CD4-positive, alpha-beta T cell (primary cell): ENCODE measurements at regions not wholly inside any gene's neighbourhood (a gene's known extent, or its start where the extent isn't known, plus 50 kb on each side); places are given as distances from the start of the nearest gene placed in this dataset.

Source experiments
- ATAC-seq: fragments of 200-7000 bp; cut with Tn5 transposase; one replicate; pipeline ENCODE4 v1.10.0; 2022; ENCODE audit warnings: mild to moderate bottlenecking; ENCODE audit not compliant: poor library complexity
- CTCF ChIA-PET: fragments of 350-600 bp; sonication (Branson Sonifier 250); formaldehyde crosslinking; loops from one replicate; lab custom pipeline; 2021; ENCODE audit warnings: antibody characterized with exemption, inconsistent platforms; lab: Charles Lee
- POLR2A ChIA-PET: fragments of 350-600 bp; sonication (Branson Sonifier 250); formaldehyde crosslinking; loops from one replicate; lab custom pipeline; 2021; ENCODE audit warnings: antibody characterized with exemption, inconsistent platforms; lab: Charles Lee
- DNase-seq, 14 experiments: peaks; one replicate each; pipeline ENCODE4 v3.0.0-alpha.2; 2013 to 2020; ENCODE audit warnings: mixed read lengths in 2 of 14
- H3K27ac ChIP-seq, 2 donors: one replicate each; pipeline versions ENCODE4 v1.5.1 to v1.7.0; 2013; ENCODE audit warnings: low read length in 2 of 2, low read depth in 1 of 2, mild to moderate bottlenecking in 1 of 2
- H3K27me3 ChIP-seq, 2 experiments: 1 replicate in 1 of 2; 2 replicates in 1 of 2; pipeline versions ENCODE4 v1.6.1 to v1.7.0; 2013; ENCODE audit warnings: low read length in 2 of 2, control low read depth in 1 of 2, mild to moderate bottlenecking in 1 of 2, moderate library complexity in 1 of 2; ENCODE audit not compliant: insufficient read depth in 2 of 2, control insufficient read depth in 1 of 2
- H3K36me3 ChIP-seq: one replicate; pipeline ENCODE4 v1.6.1; 2013; ENCODE audit warnings: low read length, control low read depth; ENCODE audit not compliant: insufficient read depth
- H3K4me1 ChIP-seq: one replicate; pipeline ENCODE4 v1.6.1; 2013; ENCODE audit warnings: low read length, control low read depth; ENCODE audit not compliant: insufficient read depth
- H3K4me3 ChIP-seq: one replicate; pipeline ENCODE4 v1.5.1; 2013; ENCODE audit warnings: mild to moderate bottlenecking, low read length, moderate library complexity
- H3K9me3 ChIP-seq, 2 experiments: 1 replicate in 1 of 2; 2 replicates in 1 of 2; pipeline versions ENCODE4 v1.6.1 to v1.7.0; 2013; ENCODE audit warnings: low read length in 2 of 2, mild to moderate bottlenecking in 2 of 2, control low read depth in 1 of 2, moderate library complexity in 1 of 2; ENCODE audit not compliant: control insufficient read depth in 1 of 2, insufficient read depth in 1 of 2
- H3K27ac Mint-ChIP-seq: one replicate; pipeline ENCODE4 v1.8.0; 2020; ENCODE audit warnings: mixed read lengths
- H3K27me3 Mint-ChIP-seq: one replicate; pipeline ENCODE4 v1.8.0; 2021; ENCODE audit warnings: mixed read lengths
- H3K36me3 Mint-ChIP-seq: one replicate; pipeline ENCODE4 v1.8.0; 2021; ENCODE audit warnings: low read depth, mixed read lengths
- H3K4me1 Mint-ChIP-seq: one replicate; pipeline ENCODE4 v1.8.0; 2021; ENCODE audit warnings: low read depth, mixed read lengths
- H3K4me3 Mint-ChIP-seq: one replicate; pipeline ENCODE4 v1.8.0; 2020; ENCODE audit warnings: mild to moderate bottlenecking, mixed read lengths
- H3K9me3 Mint-ChIP-seq: one replicate; pipeline ENCODE4 v1.8.0; 2020; ENCODE audit warnings: mixed read lengths
- intact Hi-C, 2 experiments: fragments of 100-400 bp; cut with DNase I in 1 of 2; cut with micrococcal nuclease in 1 of 2; formaldehyde crosslinking; loops; one replicate each; pipeline versions ENCODE4 v1.15.1 to v1.9.0; 2023 to 2025; cut with DNase I, micrococcal nuclease
- TF ChIP-seq, protein P1 (sequence below): fragments of 200-600 bp; IDR thresholded peaks from one replicate; pipeline ENCODE4 v1.8.0; 2022; ENCODE audit warnings: antibody characterized with exemption, mild to moderate bottlenecking

- Mint-ChIP-seq H3K4me3 (no peak overlapping the region), H3K36me3 (no peaks in the 10 kb centered on the region), H3K9me3 (peaks cover 18% of the 10 kb centered on the region), H3K27me3 (peaks cover 9% of the 10 kb centered on the region), H3K27ac (no peak overlapping the region), H3K4me1 (no peaks in the 10 kb centered on the region)
- Histone ChIP-seq H3K4me1 (no peaks in the 10 kb centered on the region), H3K27ac (no peak overlapping the region), H3K27me3 (peaks cover 0 to 5% of the 10 kb centered on the region in 2 experiments), H3K4me3 (no peak overlapping the region), H3K36me3 (no peaks in the 10 kb centered on the region), H3K9me3 (peaks cover 7 to 11% of the 10 kb centered on the region in 2 experiments)
- intact Hi-C loops = no loop called here
- DNase-seq (no peak), ATAC-seq (no peak)
- POLR2A ChIA-PET = no interaction called here
- CTCF ChIA-PET = no interaction called here
- TF ChIP-seq, protein P1, sequence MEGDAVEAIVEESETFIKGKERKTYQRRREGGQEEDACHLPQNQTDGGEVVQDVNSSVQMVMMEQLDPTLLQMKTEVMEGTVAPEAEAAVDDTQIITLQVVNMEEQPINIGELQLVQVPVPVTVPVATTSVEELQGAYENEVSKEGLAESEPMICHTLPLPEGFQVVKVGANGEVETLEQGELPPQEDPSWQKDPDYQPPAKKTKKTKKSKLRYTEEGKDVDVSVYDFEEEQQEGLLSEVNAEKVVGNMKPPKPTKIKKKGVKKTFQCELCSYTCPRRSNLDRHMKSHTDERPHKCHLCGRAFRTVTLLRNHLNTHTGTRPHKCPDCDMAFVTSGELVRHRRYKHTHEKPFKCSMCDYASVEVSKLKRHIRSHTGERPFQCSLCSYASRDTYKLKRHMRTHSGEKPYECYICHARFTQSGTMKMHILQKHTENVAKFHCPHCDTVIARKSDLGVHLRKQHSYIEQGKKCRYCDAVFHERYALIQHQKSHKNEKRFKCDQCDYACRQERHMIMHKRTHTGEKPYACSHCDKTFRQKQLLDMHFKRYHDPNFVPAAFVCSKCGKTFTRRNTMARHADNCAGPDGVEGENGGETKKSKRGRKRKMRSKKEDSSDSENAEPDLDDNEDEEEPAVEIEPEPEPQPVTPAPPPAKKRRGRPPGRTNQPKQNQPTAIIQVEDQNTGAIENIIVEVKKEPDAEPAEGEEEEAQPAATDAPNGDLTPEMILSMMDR = no peak
These were observed 261.2 kb downstream of the ADRA2A start for GRCh38 chr10:111338035-111338434.

DNA sequence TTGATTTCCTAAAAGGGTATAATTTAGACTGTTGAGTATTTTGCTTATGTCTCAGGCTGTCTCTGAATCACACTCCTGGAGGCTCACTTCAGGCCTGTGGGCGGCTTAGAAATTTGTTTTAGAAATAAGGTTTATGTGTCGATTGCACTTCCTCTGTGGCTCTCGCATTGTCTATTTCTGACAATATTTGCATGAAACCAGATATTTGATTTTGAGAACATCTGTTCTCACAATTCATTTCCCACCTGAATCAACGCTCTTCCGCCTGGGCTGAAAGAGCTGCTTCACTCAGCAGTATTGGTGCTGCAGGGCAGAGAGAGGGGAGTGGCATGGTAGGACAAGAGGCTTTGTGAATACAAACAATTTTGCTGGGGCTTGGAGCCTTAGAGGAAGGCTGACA is 262.0 kb downstream of the ADRA2A start:
- no peak for ATAC-seq
- POLR2A ChIA-PET = no interaction called here
- Mint-ChIP-seq H3K9me3 (peaks cover 17% of the 10 kb centered on the region), H3K36me3 (no peaks in the 10 kb centered on the region), H3K27me3 (peaks cover 9% of the 10 kb centered on the region), H3K4me3 (no peak overlapping the region), H3K4me1 (no peaks in the 10 kb centered on the region), H3K27ac (no peak overlapping the region)
- no peaks in the 10 kb centered on the region for H3K36me3 ChIP-seq
- TF ChIP-seq, protein P1 = no peak
- no peak overlapping the region for H3K4me3 ChIP-seq
- H3K9me3 ChIP-seq = peaks cover 7 to 11% of the 10 kb centered on the region in 2 experiments
- intact Hi-C loops = no loop called here
- H3K27ac ChIP-seq = no peak overlapping the region
- CTCF ChIA-PET = no interaction called here
- DNase-seq = no peak
- peaks cover 0 to 5% of the 10 kb centered on the region in 2 experiments for H3K27me3 ChIP-seq
- H3K4me1 ChIP-seq = no peaks in the 10 kb centered on the region

DNA sequence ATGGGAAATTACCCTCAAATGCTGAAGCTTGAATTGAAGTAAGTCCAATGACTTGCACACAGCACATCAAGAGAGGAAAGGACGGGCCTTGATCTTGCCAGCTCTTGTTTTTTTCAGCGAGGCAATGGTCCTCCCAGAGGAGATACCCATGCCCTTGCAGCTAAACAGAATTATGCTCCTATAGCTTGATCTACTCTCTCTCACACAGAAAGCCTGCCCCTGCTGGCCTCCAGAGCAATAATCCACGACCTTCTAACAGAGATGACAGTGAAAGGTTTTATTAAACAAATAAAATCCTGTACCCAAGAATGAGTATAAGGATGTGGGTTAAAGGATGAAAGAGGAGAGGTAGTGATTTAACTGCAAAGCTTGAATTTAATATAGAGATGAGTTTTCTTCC is 268.0 kb downstream of the ADRA2A start:
- Histone ChIP-seq H3K27ac (no peak overlapping the region), H3K36me3 (no peaks in the 10 kb centered on the region), H3K4me3 (no peak overlapping the region), H3K9me3 (peaks cover 7% of the 10 kb centered on the region in 2 experiments), H3K27me3 (peaks cover 0 to 3% of the 10 kb centered on the region in 2 experiments), H3K4me1 (no peaks in the 10 kb centered on the region)
- H3K9me3 Mint-ChIP-seq = peaks cover 16% of the 10 kb centered on the region
- TF ChIP-seq, protein P1 = no peak
- peaks cover 17% of the 10 kb centered on the region for H3K27me3 Mint-ChIP-seq
- ChIA-PET CTCF (no interaction called here), POLR2A (no interaction called here)
- H3K4me1 Mint-ChIP-seq = no peaks in the 10 kb centered on the region
- no peak overlapping the region for H3K27ac Mint-ChIP-seq
- intact Hi-C loops = no loop called here
- DNase-seq (no peak), ATAC-seq (no peak)
- H3K4me3 Mint-ChIP-seq = no peak overlapping the region
- H3K36me3 Mint-ChIP-seq = no peaks in the 10 kb centered on the region
